WI38 (cell line): ENCODE measurements at regions not wholly inside any gene's neighbourhood (a gene's known extent, or its start where the extent isn't known, plus 50 kb on each side); places are given as distances from the start of the nearest gene placed in this dataset.

Experiments used
- H3K4me3 ChIP-seq: 2 replicates; pipeline ENCODE4 v1.5.1; 2011; ENCODE audit warnings: low read depth, mild to moderate bottlenecking, control low read depth, low read length
- CTCF ChIP-seq: IDR thresholded peaks from 2 replicates; pipeline ENCODE4 v1.5.1; 2012; ENCODE audit warnings: low read depth, mild to moderate bottlenecking, control low read depth, low read length

GRCh38 chr2:149825473-149825872 is 237.9 kb upstream of the MMADHC start:
- TF ChIP-seq CTCF: no peak
- no peak overlapping the region for H3K4me3 ChIP-seq

GRCh38 chr2:149824136-149824535 is 236.6 kb upstream of the MMADHC start:
- H3K4me3 ChIP-seq: no peak overlapping the region
- no peak for TF ChIP-seq CTCF

- no peak overlapping the region for H3K4me3 ChIP-seq
- TF ChIP-seq CTCF: no peak
These were observed 231.9 kb upstream of the MMADHC start for GRCh38 chr2:149819356-149819957.

- no peak for TF ChIP-seq CTCF
- H3K4me3 ChIP-seq: no peak overlapping the region
These were observed 229.4 kb upstream of the MMADHC start for GRCh38 chr2:149816756-149817551.

- H3K4me3 ChIP-seq: no peak overlapping the region
- no peak for TF ChIP-seq CTCF
These were observed 228.4 kb upstream of the MMADHC start for GRCh38 chr2:149815941-149816340.

- no peak overlapping the region for H3K4me3 ChIP-seq
- no peak for TF ChIP-seq CTCF
These were observed 227.3 kb upstream of the MMADHC start for GRCh38 chr2:149814901-149815300.

- no peak for TF ChIP-seq CTCF
These were observed 226.5 kb upstream of the MMADHC start for GRCh38 chr2:149814049-149814448.

More at GRCh38 chr2:149814049-149814448, 226.5 kb upstream of the MMADHC start:
- no peak overlapping the region for H3K4me3 ChIP-seq
